Cardiac muscle cell (in vitro differentiated cells and primary cell): ENCODE measurements at regions not wholly inside any gene's neighbourhood (a gene's known extent, or its start where the extent isn't known, plus 50 kb on each side); places are given as distances from the start of the nearest gene placed in this dataset.

Source experiments
- DNase-seq, 2 donors: peaks; one replicate each; pipeline versions ENCODE4 v3.0.0 to v3.0.0-alpha.2; 2010 to 2017; ENCODE audit warnings: low read depth in 1 of 2, low spot score in 1 of 2
- H3K27ac ChIP-seq: fragments of 200-600 bp; sonication (generic); 2 replicates; pipeline ENCODE4 v1.5.1; 2016
- H3K27me3 ChIP-seq: fragments of 200-600 bp; sonication (generic); 2 replicates; pipeline ENCODE4 v1.6.0; 2016; ENCODE audit warnings: control low read depth
- H3K36me3 ChIP-seq: fragments of 200-600 bp; sonication (generic); 2 replicates; pipeline ENCODE4 v1.5.1; 2016; ENCODE audit warnings: control low read depth
- H3K4me1 ChIP-seq: fragments of 200-600 bp; sonication (generic); 2 replicates; pipeline ENCODE4 v1.8.1; 2017; ENCODE audit warnings: low read depth, mild to moderate bottlenecking, mixed run types
- H3K4me3 ChIP-seq: fragments of 200-600 bp; sonication (generic); 2 replicates; pipeline ENCODE4 v1.5.1; 2016; ENCODE audit warnings: mild to moderate bottlenecking
- H3K9me3 ChIP-seq: fragments of 200-600 bp; sonication (generic); 2 replicates; pipeline ENCODE4 v1.5.1; 2017; ENCODE audit warnings: low read depth, mild to moderate bottlenecking, control low read depth
- CTCF ChIP-seq: IDR thresholded peaks from 2 replicates; pipeline ENCODE4 v1.5.1; 2012; ENCODE audit warnings: low read depth, mild to moderate bottlenecking, low read length

- Histone ChIP-seq H3K4me1 (peaks cover 6% of the 10 kb centered on the region), H3K27me3 (peaks cover 69% of the 10 kb centered on the region), H3K4me3 (no peak overlapping the region), H3K36me3 (no peaks in the 10 kb centered on the region), H3K9me3 (no peaks in the 10 kb centered on the region), H3K27ac (no peak overlapping the region)
- no peak for TF ChIP-seq CTCF
- peak in 1 of 2 donors; percentile 76 for DNase-seq
Measured at GRCh38 chr5:57042524-57042931, 90.6 kb upstream of the MIER3 start.

DNA sequence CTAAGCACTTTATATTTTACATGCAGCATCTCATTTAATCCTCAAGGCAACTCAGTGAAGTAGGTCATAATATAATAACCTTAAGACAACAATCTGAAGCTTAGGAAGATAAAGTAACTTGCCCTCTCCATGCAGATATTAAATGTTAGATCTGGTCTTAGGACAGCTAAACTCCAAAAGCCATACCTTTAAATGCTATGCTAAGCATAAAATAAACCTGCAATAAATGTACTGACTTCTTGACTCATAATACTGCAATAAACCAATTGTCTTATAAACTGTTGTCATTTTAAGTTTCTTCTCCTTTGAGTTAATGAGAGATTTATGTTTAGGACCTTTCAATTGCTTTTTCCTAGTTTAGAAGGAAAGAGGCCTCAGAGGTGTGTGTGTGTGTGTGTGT, 102.2 kb upstream of the MIER3 start:
- no peak for DNase-seq
- no peak overlapping the region for H3K4me3 ChIP-seq

DNA sequence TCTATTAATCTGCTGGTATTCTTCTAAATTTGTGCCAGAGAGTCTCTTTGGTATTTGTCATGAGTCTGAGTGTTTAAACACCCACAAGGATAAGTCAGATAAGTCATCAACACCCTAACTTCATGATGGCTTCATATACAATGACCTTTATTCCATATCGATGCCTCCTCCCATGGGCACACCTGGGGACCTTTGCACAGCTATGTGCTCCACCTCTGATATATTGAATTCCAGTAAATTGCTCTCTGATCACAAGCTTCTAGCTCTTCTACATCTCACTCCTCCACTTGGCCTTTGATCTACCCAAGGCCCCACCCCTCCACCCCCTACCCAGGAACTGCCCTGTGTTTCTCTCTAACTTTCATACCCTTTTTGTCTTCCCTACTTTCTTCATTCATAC, 102.7 kb upstream of the MIER3 start:
- no peak overlapping the region for H3K27ac ChIP-seq
- TF ChIP-seq CTCF, result no peak
- no peak for DNase-seq
- no peaks in the 10 kb centered on the region for H3K4me1 ChIP-seq
- no peaks in the 10 kb centered on the region for H3K36me3 ChIP-seq
- peaks cover 36% of the 10 kb centered on the region for H3K27me3 ChIP-seq
- no peak overlapping the region for H3K4me3 ChIP-seq
- H3K9me3 ChIP-seq, result no peaks in the 10 kb centered on the region

More for the DNA sequence above, 102.2 kb upstream of the MIER3 start:
- TF ChIP-seq CTCF, result no peak
- Histone ChIP-seq H3K36me3 (no peaks in the 10 kb centered on the region), H3K4me1 (no peaks in the 10 kb centered on the region), H3K27ac (no peak overlapping the region), H3K9me3 (no peaks in the 10 kb centered on the region), H3K27me3 (peaks cover 41% of the 10 kb centered on the region)

DNA sequence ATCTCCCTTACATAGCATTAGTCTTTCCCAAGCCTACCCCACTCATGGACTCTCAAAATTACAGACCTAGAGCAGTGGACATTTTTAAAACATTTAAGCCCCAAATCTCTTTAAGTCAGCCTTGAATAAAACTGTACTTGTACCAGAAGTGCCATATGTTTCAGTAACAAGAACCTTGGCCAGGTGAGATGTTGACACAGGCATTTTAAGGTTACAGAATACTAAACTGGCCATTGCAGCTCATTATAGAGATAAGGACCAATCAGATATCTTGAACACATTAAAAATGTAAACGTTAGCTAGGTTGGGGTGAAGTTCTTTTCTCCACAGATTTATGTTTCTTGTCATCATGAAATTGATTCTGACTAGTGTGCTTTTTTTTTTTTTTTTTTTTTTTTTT, 103.8 kb upstream of the MIER3 start:
- no peaks in the 10 kb centered on the region for H3K9me3 ChIP-seq

DNA sequence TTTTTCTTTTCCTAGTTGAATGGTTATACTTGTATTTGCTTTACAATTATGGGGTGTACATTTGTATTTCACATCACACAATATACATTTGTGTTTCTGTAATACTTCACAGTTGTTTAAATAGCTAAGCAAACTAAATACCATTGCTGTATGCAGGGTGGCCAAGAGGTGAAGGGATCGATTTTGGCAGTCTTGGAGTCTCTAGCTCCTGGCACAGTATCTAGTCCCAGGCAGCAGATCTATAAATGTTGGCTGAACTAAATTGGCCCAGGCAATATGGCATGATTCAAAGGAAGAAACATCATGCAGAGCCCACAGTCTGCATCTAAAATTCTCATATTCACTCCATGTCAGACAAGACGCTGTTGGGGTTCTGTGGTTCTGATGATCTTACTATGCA, 110.1 kb upstream of the GPBP1 start:
- Histone ChIP-seq H3K4me3 (no peak overlapping the region), H3K9me3 (no peaks in the 10 kb centered on the region), H3K36me3 (no peaks in the 10 kb centered on the region), H3K4me1 (no peaks in the 10 kb centered on the region), H3K27me3 (peaks cover 17% of the 10 kb centered on the region), H3K27ac (no peak overlapping the region)
- TF ChIP-seq CTCF, result no peak
- DNase-seq, result no peak

More for the DNA sequence above, 103.8 kb upstream of the MIER3 start:
- no peak for TF ChIP-seq CTCF
- DNase-seq, result no peak
- Histone ChIP-seq H3K4me1 (no peaks in the 10 kb centered on the region), H3K27ac (no peak overlapping the region), H3K27me3 (peaks cover 26% of the 10 kb centered on the region), H3K36me3 (no peaks in the 10 kb centered on the region), H3K4me3 (no peak overlapping the region)

GRCh38 chr5:57066924-57067596, 106.8 kb upstream of the GPBP1 start:
- H3K36me3 ChIP-seq, result no peaks in the 10 kb centered on the region
- peaks cover 2% of the 10 kb centered on the region for H3K27me3 ChIP-seq
- H3K9me3 ChIP-seq, result no peaks in the 10 kb centered on the region
- DNase-seq, result no peak
- H3K4me1 ChIP-seq, result no peaks in the 10 kb centered on the region
- TF ChIP-seq CTCF, result no peak
- no peak overlapping the region for H3K27ac ChIP-seq
- H3K4me3 ChIP-seq, result no peak overlapping the region
